Endothelial cell of umbilical vein (primary cell): ENCODE measurements at regions not wholly inside any gene's neighbourhood (a gene's known extent, or its start where the extent isn't known, plus 50 kb on each side); places are given as distances from the start of the nearest gene placed in this dataset.

Source experiments
- BruUV-seq: library from RNA; stranded (reverse); fragments of 400-500 nt; replicated peaks from 2 replicates; lab custom pipeline; 2021; lab: Mats Ljungman, UMichigan
- CTCF ChIA-PET: fragments of 300-600, 350-600 bp; sonication (Branson Sonifier 250); formaldehyde crosslinking; loops from one replicate; lab custom pipeline; 2021; ENCODE audit warnings: antibody characterized with exemption, inconsistent platforms; lab: Charles Lee
- POLR2A ChIA-PET: fragments of 300-600, 350-600 bp; sonication (Branson Sonifier 250); formaldehyde crosslinking; loops from one replicate; lab custom pipeline; 2021; ENCODE audit warnings: antibody characterized with exemption, inconsistent platforms; lab: Charles Lee
- DNase-seq: peaks from one replicate; pipeline ENCODE4 v3.0.0-alpha.2; 2011; ENCODE audit warnings: low read depth, low spot score
- FAIRE-seq: peaks from 2 replicates; lab custom pipeline; 2011; peaks lifted over from hg19 to GRCh38; lab: Jason Lieb, UNC
- H2AFZ ChIP-seq: 2 replicates; pipeline ENCODE4 v1.6.0; 2012; ENCODE audit warnings: low read depth, low read length, control low read depth, inconsistent platforms
- H3K27ac ChIP-seq: 2 replicates; pipeline ENCODE4 v1.5.1; 2011; ENCODE audit warnings: low read depth, mild to moderate bottlenecking, control low read depth, low read length, moderate library complexity; ENCODE audit not compliant: insufficient read depth
- H3K27me3 ChIP-seq, 2 experiments: 2 replicates each; pipeline versions ENCODE4 v1.6.0 to v1.6.1; 2011; ENCODE audit warnings: low read length in 2 of 2, mixed read lengths in 1 of 2; ENCODE audit not compliant: control insufficient read depth in 2 of 2, insufficient read depth in 2 of 2
- H3K36me3 ChIP-seq, 2 experiments: 2 replicates in 1 of 2; 3 replicates in 1 of 2; pipeline ENCODE4 v1.5.1; 2011; ENCODE audit warnings: low read length in 2 of 2, mild to moderate bottlenecking in 1 of 2, moderate library complexity in 1 of 2; ENCODE audit not compliant: control insufficient read depth in 2 of 2, insufficient read depth in 2 of 2; ENCODE audit errors: extremely low read depth in 1 of 2
- H3K4me1 ChIP-seq: 3 replicates; pipeline ENCODE4 v1.5.1; 2011; ENCODE audit warnings: mild to moderate bottlenecking, low read length; ENCODE audit not compliant: control insufficient read depth, insufficient read depth; ENCODE audit errors: extremely low read depth
- H3K4me2 ChIP-seq: 2 replicates; pipeline ENCODE4 v1.6.1; 2011; ENCODE audit warnings: low read length, control low read depth, mixed read lengths; ENCODE audit not compliant: insufficient read depth
- H3K4me3 ChIP-seq, 3 experiments: fragments of 200-600 bp in 1 of 3; sonication (generic), shearing (Covaris generic) in 1 of 3; replicated peaks in 1 of 3; 2 replicates each; pipeline ENCODE4 v1.5.1; 2011 to 2016; ENCODE audit warnings: control low read depth in 3 of 3, low read length in 3 of 3, mild to moderate bottlenecking in 2 of 3, inconsistent platforms in 1 of 3, low read depth in 1 of 3, moderate library complexity in 1 of 3; ENCODE audit not compliant: insufficient read depth in 1 of 3
- H3K79me2 ChIP-seq: 2 replicates; pipeline ENCODE4 v1.6.0; 2012; ENCODE audit warnings: low read length, inconsistent platforms; ENCODE audit not compliant: control insufficient read depth, insufficient read depth
- H3K9ac ChIP-seq: replicated peaks from 2 replicates; pipeline ENCODE3; 2011; ENCODE audit warnings: low read length, control low read depth; ENCODE audit not compliant: insufficient read depth; ENCODE audit errors: extremely low read depth
- H3K9me1 ChIP-seq: replicated peaks from 3 replicates; pipeline ENCODE4 v1.6.0; 2011; ENCODE audit warnings: mild to moderate bottlenecking, low read length; ENCODE audit not compliant: control insufficient read depth, insufficient read depth; ENCODE audit errors: extremely low read depth
- H3K9me3 ChIP-seq: replicated peaks from 2 replicates; pipeline ENCODE4 v1.5.1; 2012; ENCODE audit warnings: low read length, inconsistent platforms; ENCODE audit not compliant: control insufficient read depth, insufficient read depth
- H4K20me1 ChIP-seq: replicated peaks from 2 replicates; pipeline ENCODE3; 2011; ENCODE audit warnings: mild to moderate bottlenecking, low read length; ENCODE audit not compliant: control insufficient read depth, insufficient read depth; ENCODE audit errors: extremely low read depth
- CTCF ChIP-seq, 2 donors: IDR thresholded peaks; 1 replicate in 1 of 2; 2 replicates in 1 of 2; pipeline ENCODE4 v1.5.1; 2011; ENCODE audit warnings: low read length in 2 of 2, mild to moderate bottlenecking in 2 of 2, moderate library complexity in 2 of 2, control low read depth in 1 of 2, inconsistent platforms in 1 of 2, low read depth in 1 of 2; ENCODE audit not compliant: insufficient read depth in 1 of 2; ENCODE audit errors: extremely low read depth in 1 of 2
- EZH2 ChIP-seq: IDR thresholded peaks from 2 replicates; pipeline ENCODE4 v1.6.1; 2012; ENCODE audit warnings: borderline replicate concordance, low read depth, mild to moderate bottlenecking, moderate library complexity, low read length, inconsistent platforms; ENCODE audit not compliant: severe bottlenecking
- FOS ChIP-seq: IDR thresholded peaks from 2 replicates; pipeline ENCODE4 v1.6.1; 2011; ENCODE audit warnings: mild to moderate bottlenecking, low read length, moderate library complexity, borderline replicate concordance; ENCODE audit not compliant: insufficient read depth
- GATA2 ChIP-seq: IDR thresholded peaks from 2 replicates; pipeline ENCODE4 v1.7.0; 2011; ENCODE audit warnings: low read depth, mild to moderate bottlenecking, moderate library complexity, mixed read lengths, low read length; ENCODE audit not compliant: insufficient read length, insufficient read depth
- JUN ChIP-seq: IDR thresholded peaks from 2 replicates; pipeline ENCODE4 v1.6.1; 2011; ENCODE audit warnings: borderline replicate concordance, low read depth; ENCODE audit not compliant: insufficient read length, insufficient read depth
- MAX ChIP-seq: IDR thresholded peaks from 2 replicates; pipeline ENCODE4 v1.6.1; 2011; ENCODE audit not compliant: insufficient read depth, insufficient read length
- MYC ChIP-seq: IDR thresholded peaks from one replicate; pipeline ENCODE4 v1.6.1; 2011; ENCODE audit warnings: mild to moderate bottlenecking, low read depth, low read length
- POLR2A ChIP-seq: IDR thresholded peaks from 2 replicates; pipeline ENCODE4 v1.6.1; 2012; ENCODE audit warnings: low read depth, mild to moderate bottlenecking, control low read depth, low read length
- POLR2AphosphoS5 ChIP-seq: IDR thresholded peaks from 2 replicates; pipeline ENCODE4 v1.6.1; 2012; ENCODE audit warnings: low read depth, mild to moderate bottlenecking, control low read depth, low read length, moderate library complexity; ENCODE audit not compliant: insufficient read depth
- dilution Hi-C: fragments of 300-500 bp; cut with MboI; formaldehyde crosslinking; loops from one replicate; pipeline ENCODE4 v1.15.0; 2019; ENCODE audit warnings: low sequenced_read_pairs; ENCODE audit not compliant: extremely low pct_ligation_motif_present
- intact Hi-C: fragments of 100-400 bp; cut with micrococcal nuclease; formaldehyde crosslinking; loops from one replicate; pipeline ENCODE4 v1.10.0; 2022

- intact Hi-C loops (loop anchor here (5.0 kb wide), 1 partner anchor 295 kb away; no protein-coding TSS in a partner anchor), dilution Hi-C loops (no loop called here)
- H3K27ac ChIP-seq: no peak overlapping the region
- no peak overlapping the region for H3K4me2 ChIP-seq
- H3K36me3 ChIP-seq: no peaks in the 10 kb centered on the region
- H3K9me1 ChIP-seq: no peaks in the 10 kb centered on the region
- ChIA-PET CTCF (no interaction called here), POLR2A (no interaction called here)
- FAIRE-seq (no peak), DNase-seq (no peak)
- BruUV-seq: no TSS peak
- no peak overlapping the region for H3K4me3 ChIP-seq
- H3K4me1 ChIP-seq: peaks cover 4% of the 10 kb centered on the region
- peaks cover 8 to 9% of the 10 kb centered on the region in 2 experiments for H3K27me3 ChIP-seq
- H2AFZ ChIP-seq: no peak overlapping the region
- no peaks in the 10 kb centered on the region for H3K9me3 ChIP-seq
- TF ChIP-seq JUN (no peak), POLR2A (no peak), EZH2 (no peak), FOS (no peak), MYC (no peak), POLR2AphosphoS5 (no peak), CTCF (IDR thresholded peaks at IDR 0.05; ENCODE audit: extremely low read depth in 1 of 2, insufficient read depth in 1 of 2, low read depth in 1 of 2, low read length in 2 of 2) (no peak), GATA2 (no peak), MAX (no peak)
- no peaks in the 10 kb centered on the region for H3K79me2 ChIP-seq
- no peaks in the 10 kb centered on the region for H4K20me1 ChIP-seq
- H3K9ac ChIP-seq: no peak overlapping the region
Measured at GRCh38 chr1:54497338-54497737, 50.7 kb upstream of the ACOT11 start.
